GM21447 (cell line): ENCODE measurements at regions not wholly inside any gene's neighbourhood (a gene's known extent, or its start where the extent isn't known, plus 50 kb on each side); places are given as distances from the start of the nearest gene placed in this dataset.

Source experiments
- ATAC-seq: cut with Tn5 transposase; IDR thresholded peaks from one replicate; pipeline ENCODE4 v1.9.1; 2021; ENCODE audit not compliant: unreplicated experiment

DNA sequence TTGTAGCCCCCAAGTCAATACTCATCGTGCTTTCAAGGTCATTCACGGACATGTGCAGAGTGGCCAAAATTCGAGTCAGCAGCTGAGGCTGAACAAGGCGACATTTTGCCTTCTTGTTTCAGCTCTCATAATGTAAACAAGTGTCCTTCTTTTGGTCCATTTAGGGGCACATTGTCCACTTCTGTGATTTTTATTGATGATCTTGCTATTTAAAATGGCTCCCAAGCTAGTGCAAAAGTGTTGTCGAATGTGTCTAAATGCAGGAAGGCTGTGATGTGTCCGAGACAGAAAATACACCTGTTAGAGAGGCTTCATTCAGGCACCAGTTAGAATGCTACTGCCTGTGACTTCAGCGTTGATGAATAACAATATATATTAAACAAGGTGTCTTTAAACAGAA is 405.9 kb downstream of the IRS2 start:
- no peak for ATAC-seq

GRCh38 chr13:109379930-109380329 is 406.5 kb downstream of the IRS2 start:
- no peak for ATAC-seq

DNA sequence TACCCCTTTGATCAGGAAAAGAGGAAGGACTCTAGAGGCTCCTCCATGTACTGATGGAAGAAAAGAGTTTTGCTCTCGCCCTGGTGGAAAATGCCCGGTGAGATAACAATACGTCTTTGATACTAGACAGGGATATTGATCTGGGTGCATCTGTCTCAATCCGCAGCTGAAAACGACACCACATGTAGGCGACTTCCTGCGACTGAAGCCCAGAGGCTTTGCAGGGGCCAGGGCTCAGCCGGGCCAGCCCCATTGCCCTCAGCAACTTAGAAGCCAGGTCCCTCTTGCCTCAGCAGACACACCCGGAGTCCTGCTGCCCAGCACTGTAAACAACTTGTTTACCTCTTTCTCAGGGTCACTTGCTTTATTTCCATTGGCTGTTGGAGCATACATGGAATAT is 409.4 kb downstream of the IRS2 start:
- no peak for ATAC-seq

- no peak for ATAC-seq
Measured at GRCh38 chr13:109374609-109375200, 411.7 kb downstream of the IRS2 start.

GRCh38 chr13:109372666-109373065 is 413.7 kb downstream of the IRS2 start:
- ATAC-seq, result no peak

DNA sequence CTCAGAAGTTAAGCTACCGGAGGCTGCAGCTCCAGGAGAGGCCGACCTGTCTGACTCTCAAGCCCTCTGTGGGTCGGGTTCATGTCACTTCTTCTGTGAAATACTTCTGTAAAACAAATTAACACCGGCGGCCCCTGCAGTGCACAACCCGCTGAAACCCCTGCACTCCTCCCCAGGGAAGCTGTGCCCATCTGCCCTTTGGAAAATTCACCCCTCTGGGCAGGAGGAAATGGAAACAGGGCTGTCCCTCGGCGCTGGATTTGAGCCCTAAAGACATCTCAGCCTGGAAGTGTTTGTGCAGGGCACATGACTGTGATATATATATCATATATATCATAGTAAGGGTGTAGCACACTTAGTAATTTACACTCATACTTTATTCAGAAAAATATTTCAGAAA is 415.3 kb downstream of the IRS2 start:
- no peak for ATAC-seq

DNA sequence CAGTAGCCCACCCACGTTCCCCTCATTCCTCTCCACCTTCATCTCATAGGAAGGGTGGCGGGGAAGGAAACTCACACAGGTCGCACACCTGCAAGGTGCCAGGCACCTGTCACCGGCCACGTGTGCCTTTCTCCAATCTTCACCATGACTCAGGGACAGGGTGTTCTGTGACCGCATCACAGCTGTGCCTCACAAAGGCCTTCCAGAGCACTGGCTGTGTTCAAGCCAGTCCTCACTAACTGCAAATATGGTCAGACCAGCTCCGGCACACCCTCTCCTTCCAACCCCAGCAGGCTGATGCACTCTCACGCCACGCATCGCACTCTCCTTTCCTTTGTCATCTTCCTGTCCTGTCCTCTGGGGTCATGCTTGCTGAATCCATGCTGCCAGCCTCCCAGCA is 415.9 kb downstream of the IRS2 start:
- no peak for ATAC-seq

DNA sequence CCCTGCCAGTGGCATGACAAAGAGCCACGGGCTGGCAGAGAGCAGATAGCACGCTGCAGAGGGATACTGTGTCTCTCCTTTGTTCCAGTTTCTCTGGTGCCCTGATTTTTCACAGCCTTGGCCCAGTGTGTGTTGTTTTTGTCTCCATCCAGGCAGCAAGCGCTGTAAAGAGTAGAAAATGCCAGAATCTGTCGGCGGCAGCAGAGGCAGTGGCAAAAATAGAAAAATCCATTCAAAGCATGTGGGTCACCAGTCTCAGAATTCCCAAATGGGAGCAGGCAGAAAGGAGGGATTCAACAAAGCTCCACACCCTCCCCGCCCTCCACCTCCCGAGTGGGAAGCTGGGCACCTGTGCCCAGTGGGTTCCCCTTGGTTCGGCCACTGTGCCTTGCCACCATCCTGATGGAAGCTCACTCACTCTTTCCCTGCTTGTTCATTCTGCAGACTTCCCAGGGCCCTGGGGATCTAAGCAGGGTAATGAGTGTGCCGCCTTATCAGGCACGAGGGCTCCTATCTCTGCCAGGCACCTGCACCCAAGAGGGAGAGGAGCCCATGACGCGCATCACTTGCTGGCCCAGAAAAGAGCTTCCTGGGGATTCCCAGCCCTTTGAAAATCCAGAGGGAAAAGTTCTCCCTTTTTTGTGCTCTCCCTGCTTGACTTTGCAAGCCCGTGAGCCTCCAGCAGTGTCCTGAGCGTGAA is 416.9 kb downstream of the IRS2 start:
- ATAC-seq, result no peak

DNA sequence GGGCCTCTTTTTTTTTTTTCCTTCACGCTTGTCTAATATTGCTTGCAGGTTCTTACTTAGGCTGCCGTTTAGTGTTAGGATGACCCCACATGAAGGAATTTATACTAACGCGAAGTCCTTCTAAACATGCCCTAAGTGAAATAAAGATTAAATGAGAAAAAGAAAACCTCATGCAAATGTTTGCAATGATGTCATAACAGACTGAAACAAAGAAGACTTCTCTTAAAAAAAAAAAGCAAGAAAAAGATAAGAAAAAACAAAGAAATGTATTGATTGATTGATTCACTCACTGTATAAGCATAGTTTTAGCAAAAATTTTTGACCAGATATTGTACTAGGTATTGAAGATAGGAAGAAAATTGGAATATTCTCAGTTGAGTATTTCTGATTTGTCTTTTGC is 418.2 kb downstream of the IRS2 start:
- no peak for ATAC-seq

DNA sequence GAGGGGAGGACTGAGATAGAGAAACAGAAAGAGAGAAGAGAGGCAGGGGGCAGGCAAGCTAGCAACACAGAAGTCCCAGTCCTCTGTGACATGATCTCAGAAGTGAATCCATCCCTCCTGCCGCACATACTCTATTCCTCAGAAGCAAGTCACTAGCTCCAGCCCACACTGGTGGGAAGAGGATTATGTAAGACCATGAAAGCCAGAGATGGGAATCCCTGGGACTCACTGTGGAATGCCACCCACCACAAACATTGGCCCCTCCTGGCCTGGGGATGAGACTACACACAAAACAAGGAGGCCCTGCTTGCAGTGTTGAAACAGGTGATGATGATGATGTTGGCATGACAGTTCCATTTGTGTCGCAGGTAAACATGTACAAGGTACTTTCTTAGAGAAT is 419.9 kb downstream of the IRS2 start:
- ATAC-seq, result no peak

DNA sequence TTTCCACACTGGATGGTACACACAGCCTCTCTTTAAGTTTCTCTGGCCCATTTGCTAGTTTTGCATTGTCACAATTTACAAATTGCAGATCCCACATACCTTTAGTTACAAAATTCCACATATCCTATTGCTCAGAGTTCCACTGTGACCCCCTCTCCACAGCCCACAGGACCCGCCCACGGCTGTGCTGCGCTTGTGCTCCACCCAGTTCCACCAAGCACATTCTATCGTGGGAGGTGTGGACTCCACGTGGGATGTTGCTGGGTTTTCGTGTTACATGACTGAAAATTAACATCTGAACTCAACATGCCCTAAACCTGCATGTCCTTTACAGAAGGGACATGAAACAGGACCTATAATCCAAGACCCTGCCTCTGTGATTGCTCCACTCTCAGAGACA is 423.0 kb downstream of the IRS2 start:
- no peak for ATAC-seq

DNA sequence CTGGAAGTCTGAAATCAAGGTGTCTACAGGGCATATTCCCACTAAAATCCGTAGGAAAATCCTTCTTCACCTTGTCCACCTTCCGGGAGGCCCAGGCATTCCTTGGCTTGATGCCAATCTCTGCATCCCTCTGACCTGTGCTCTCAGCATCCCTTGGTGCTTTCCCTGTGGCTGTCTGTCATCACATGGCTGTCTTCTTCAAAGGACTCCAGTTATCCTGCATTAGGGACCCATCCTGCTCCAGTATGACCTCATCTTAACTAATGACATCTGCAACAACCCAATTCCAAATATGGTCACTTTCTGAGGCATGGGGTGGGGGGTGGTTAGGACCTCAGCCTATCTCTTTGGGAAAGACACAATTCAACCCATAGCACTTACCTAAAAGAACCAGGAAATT is 423.8 kb downstream of the IRS2 start:
- ATAC-seq, result no peak

DNA sequence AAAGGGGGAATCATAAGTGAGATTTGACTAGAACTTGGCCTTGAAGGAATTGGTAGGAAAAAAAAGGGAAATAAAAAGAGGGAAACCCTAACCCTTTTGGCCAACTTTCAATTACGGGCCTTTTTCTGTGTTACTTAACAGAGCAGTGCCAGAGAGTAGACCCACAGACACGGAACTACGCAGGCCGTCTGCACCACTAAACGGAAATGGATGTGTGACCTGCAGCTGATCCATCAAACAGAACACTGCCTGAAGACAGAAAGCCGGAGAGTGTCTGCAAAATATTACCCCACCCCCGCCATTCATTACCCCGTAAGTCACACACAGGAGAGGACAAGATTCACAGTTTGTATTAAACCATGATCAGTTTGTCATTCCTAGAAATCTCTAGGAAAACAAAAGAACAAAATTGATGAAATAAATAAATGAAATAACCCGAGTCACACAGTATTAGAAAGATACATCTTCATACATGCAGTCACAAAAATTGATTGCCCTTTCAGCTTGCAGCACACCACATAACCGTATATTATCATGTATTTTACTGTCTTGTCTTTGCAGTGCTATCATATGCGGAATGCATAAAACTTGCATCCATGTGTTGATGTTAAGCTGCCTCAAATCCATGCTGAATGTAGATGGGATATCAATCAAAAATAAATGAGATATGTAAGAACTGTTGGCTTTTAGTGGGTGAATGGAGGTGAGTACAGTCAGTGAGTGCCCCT is 424.7 kb downstream of the IRS2 start:
- ATAC-seq, result no peak

DNA sequence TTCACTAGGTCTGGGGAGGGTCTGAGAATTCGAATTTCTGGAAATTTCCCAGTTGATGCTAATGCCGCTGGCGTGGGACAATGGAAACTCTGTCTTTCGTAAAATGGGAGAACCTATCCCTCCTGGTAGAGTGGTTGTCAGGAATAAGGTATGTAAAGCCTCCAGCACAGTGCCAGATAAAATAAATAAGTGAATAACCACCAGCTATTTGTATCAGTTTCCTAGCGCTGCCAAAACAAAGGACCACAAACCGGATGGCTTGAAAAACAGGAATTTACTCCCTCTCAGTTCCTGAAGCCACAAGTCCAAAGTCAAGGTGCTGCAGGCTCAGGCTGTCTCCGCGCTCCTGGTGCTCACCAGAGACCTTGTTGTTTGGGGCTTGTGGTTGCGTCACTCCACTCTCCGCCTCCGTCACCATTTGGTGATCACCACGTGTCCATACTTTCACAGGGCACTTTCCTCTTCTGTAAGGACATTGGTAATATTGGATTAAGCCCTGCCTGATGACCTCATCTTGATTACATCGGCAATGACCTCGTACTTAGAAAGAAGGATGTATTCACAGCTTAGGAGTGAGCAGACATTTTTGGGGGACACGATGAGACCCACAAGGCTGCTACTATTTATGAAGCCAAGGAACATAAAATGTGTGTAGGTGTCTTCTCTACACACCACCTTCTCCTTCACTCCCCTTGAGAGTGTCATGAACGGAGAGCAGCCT is 428.5 kb downstream of the IRS2 start:
- ATAC-seq, result no peak

- no peak for ATAC-seq
Measured at GRCh38 chr13:109355875-109356434, 430.4 kb downstream of the IRS2 start.

DNA sequence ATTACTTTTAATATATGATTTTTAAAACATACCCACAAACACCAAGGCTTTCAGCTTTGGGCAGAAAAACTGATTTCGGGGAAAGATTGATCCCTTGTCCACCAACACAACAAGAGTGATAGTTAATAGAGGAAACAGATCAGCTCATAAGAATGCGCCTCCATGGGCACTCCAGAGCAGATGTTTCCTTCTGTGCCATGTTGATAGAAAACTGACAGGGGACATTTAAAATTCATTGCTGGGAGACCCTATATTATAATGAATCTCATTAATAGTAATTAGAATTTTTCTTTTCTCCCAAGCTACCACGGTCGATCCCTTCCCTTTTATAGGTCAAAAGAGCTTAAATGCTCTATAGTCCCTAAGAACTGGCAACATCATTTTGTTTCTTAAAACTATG is 431.2 kb downstream of the IRS2 start:
- no peak for ATAC-seq

DNA sequence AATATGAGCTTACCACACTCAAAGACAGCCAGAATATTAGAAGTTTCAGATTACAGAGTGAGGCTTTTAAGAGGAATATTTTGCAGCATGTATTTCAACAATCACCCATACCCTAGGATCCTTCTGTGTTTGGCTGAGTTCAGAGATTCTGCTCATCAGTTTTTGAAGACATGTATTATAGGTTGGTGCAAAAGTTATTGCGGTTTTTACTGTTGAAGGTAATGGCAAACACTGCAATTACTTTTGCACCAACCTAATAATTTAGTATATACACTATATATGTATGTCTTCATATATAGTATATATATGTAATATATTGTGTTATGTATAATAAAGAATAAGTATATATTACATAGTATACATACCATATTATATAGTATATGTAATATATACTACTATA is 435.1 kb downstream of the IRS2 start:
- ATAC-seq, result no peak

GRCh38 chr13:109348519-109349258 is 437.7 kb downstream of the IRS2 start:
- no peak for ATAC-seq

DNA sequence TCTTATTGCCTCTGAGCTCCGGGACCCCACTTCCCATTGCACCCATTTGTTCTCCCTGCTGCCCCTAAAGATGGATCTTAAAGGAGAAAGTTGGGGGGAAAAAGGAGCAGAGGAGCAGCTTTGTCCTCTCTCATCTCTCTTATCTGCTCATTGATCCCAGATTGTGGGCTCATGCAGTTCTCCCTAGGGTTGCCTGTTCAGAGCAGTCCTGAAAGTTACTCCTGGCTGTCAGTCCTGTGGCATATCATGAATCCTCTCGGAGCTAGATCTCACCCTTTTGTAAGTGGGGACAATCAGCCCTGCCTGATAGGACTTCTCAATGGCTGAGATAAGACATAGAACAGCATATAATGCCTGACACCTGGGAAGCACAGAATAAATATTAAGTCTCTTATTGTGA is 440.3 kb downstream of the IRS2 start:
- ATAC-seq, result no peak

- ATAC-seq, result no peak
Measured at GRCh38 chr13:109345433-109345941, 440.9 kb downstream of the IRS2 start.
